ENCODE measurements at regions not wholly inside any gene's neighbourhood (a gene's known extent, or its start where the extent isn't known, plus 50 kb on each side); places are given as distances from the start of the nearest gene placed in this dataset.

- no peak overlapping the region for H3K27ac ChIP-seq (ENCODE audit: low read depth in 2 of 2, low read length in 2 of 2)
- DNase-seq: no peak
- TF ChIP-seq, protein P1, sequence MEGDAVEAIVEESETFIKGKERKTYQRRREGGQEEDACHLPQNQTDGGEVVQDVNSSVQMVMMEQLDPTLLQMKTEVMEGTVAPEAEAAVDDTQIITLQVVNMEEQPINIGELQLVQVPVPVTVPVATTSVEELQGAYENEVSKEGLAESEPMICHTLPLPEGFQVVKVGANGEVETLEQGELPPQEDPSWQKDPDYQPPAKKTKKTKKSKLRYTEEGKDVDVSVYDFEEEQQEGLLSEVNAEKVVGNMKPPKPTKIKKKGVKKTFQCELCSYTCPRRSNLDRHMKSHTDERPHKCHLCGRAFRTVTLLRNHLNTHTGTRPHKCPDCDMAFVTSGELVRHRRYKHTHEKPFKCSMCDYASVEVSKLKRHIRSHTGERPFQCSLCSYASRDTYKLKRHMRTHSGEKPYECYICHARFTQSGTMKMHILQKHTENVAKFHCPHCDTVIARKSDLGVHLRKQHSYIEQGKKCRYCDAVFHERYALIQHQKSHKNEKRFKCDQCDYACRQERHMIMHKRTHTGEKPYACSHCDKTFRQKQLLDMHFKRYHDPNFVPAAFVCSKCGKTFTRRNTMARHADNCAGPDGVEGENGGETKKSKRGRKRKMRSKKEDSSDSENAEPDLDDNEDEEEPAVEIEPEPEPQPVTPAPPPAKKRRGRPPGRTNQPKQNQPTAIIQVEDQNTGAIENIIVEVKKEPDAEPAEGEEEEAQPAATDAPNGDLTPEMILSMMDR (IDR thresholded peaks at IDR 0.05; ENCODE audit: borderline replicate concordance, extremely low read depth, insufficient read depth): no peak
- H3K36me3 ChIP-seq (ENCODE audit: control insufficient read depth in 2 of 3, insufficient read depth in 3 of 3, low read length in 3 of 3): no peaks in the 10 kb centered on the region
- intact Hi-C loops (cut with DNase I): no loop called here
- no peaks in the 10 kb centered on the region for H3K27me3 ChIP-seq (ENCODE audit: control insufficient read depth, insufficient read depth, low read length)
- no peaks in the 10 kb centered on the region for H3K4me1 ChIP-seq (ENCODE audit: control insufficient read depth in 2 of 3, insufficient read depth in 2 of 3, low read depth in 1 of 3, low read length in 3 of 3)
- peaks cover 0 to 8% (median 0%) of the 10 kb centered on the region in 3 donors for H3K9me3 ChIP-seq (ENCODE audit: control insufficient read depth in 2 of 3, insufficient read depth in 1 of 3, low read length in 3 of 3)
- no peak for FAIRE-seq
- no peak overlapping the region for H3K9ac ChIP-seq (ENCODE audit: low read length in 3 of 3)
- H3K4me3 ChIP-seq (ENCODE audit: low read length in 3 of 3): no peak overlapping the region
Measured at GRCh38 chr10:118521415-118522117, 73.9 kb downstream of the PRLHR start.

DNA sequence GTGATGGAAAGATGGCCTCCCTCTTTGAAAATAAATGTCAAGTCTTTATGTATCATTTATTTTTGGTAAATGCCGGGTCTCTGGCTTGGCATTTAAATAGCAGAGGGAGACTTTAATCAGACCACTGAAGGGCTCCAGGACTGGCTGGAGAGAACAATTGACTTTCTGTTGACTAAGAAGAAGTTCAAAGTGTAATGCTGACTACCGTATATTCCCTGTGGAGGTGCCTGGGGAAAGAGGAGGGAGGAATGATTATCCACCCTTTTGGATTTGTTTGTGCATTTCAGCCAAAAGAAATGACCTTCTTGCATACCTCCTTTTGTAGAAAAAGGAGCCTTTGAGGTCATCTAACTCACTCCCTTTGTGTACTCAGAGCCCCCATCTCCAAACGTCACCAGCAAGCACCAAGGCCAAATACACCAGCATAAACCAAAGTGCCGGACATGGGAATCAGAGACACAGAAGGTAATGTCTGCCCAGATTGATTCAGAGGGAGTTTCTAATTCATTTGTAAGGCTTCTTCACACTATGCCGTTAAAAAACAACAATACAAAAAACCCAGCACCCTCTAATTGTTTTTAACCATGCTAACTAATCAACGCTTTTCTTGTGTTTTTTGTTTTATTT, 75.2 kb downstream of the PRLHR start:
- H3K27me3 ChIP-seq (ENCODE audit: control insufficient read depth, insufficient read depth, low read length): no peaks in the 10 kb centered on the region
- no peak for DNase-seq
- no peak overlapping the region for H3K9ac ChIP-seq (ENCODE audit: low read length in 3 of 3)
- peaks cover 0 to 8% (median 0%) of the 10 kb centered on the region in 3 donors for H3K9me3 ChIP-seq (ENCODE audit: control insufficient read depth in 2 of 3, insufficient read depth in 1 of 3, low read length in 3 of 3)
- TF ChIP-seq, protein P1 (IDR thresholded peaks at IDR 0.05; ENCODE audit: borderline replicate concordance, extremely low read depth, insufficient read depth): no peak
- intact Hi-C loops (cut with DNase I): no loop called here
- H3K4me3 ChIP-seq (ENCODE audit: low read length in 3 of 3): no peak overlapping the region
- no peak for FAIRE-seq
- H3K27ac ChIP-seq (ENCODE audit: low read depth in 2 of 2, low read length in 2 of 2): no peak overlapping the region
- no peaks in the 10 kb centered on the region for H3K4me1 ChIP-seq (ENCODE audit: control insufficient read depth in 2 of 3, insufficient read depth in 2 of 3, low read depth in 1 of 3, low read length in 3 of 3)
- H3K36me3 ChIP-seq (ENCODE audit: control insufficient read depth in 2 of 3, insufficient read depth in 3 of 3, low read length in 3 of 3): no peaks in the 10 kb centered on the region

- Histone ChIP-seq H3K27me3 (ENCODE audit: control insufficient read depth, insufficient read depth, low read length) (no peaks in the 10 kb centered on the region), H3K9ac (ENCODE audit: low read length in 3 of 3) (no peak overlapping the region), H3K36me3 (ENCODE audit: control insufficient read depth in 2 of 3, insufficient read depth in 3 of 3, low read length in 3 of 3) (no peaks in the 10 kb centered on the region), H3K9me3 (ENCODE audit: control insufficient read depth in 2 of 3, insufficient read depth in 1 of 3, low read length in 3 of 3) (peaks cover 0 to 8% (median 0%) of the 10 kb centered on the region in 3 donors), H3K4me3 (ENCODE audit: low read length in 3 of 3) (no peak overlapping the region), H3K4me1 (ENCODE audit: control insufficient read depth in 2 of 3, insufficient read depth in 2 of 3, low read depth in 1 of 3, low read length in 3 of 3) (no peaks in the 10 kb centered on the region), H3K27ac (ENCODE audit: low read depth in 2 of 2, low read length in 2 of 2) (no peak overlapping the region)
- TF ChIP-seq, protein P1 (IDR thresholded peaks at IDR 0.05; ENCODE audit: borderline replicate concordance, extremely low read depth, insufficient read depth): no peak
- no peak for DNase-seq
- no peak for FAIRE-seq
- intact Hi-C loops (cut with DNase I): no loop called here
Measured at GRCh38 chr10:118518095-118518494, 77.4 kb downstream of the PRLHR start.
